ENCODE measurements at regions not wholly inside any gene's neighbourhood (a gene's known extent, or its start where the extent isn't known, plus 50 kb on each side); places are given as distances from the start of the nearest gene placed in this dataset.

DNA sequence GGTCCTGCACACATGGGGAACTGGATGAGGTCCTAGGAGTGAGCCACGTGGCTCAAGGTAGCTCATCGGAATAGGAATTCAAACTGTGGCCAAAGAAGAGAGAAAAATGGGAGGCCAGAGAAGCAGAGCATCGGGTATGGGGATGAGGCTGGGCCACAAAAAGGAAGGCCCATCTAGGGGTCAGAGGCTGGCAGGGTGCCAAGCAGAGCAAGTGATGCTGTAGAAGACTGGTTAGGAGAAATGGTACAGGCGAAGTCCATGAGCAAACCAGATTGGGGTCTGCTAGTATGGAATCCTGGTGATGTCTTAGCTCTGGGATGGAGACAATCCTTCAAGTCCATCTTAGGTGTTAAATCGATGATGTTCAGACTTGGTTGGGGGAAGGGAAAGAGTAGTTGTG lies 68.0 kb downstream of the TEX35 start:
- Histone ChIP-seq H3K4me1 (no peaks in the 10 kb centered on the region), H3K27ac (no peak overlapping the region), H3K4me2 (no peak overlapping the region), H3K9me3 (no peaks in the 10 kb centered on the region), H3K4me3 (no peak overlapping the region)
- POLR2A ChIA-PET = no interaction called here
- 39% methylated on average over 5 of the region's 5 CpGs for WGBS (ENCODE audit: missing lambda C conversion rate)
- DNase-seq (ENCODE audit: low read depth in 1 of 2, low spot score in 1 of 2) = no peak
- TF ChIP-seq JUNB (IDR thresholded peaks at IDR 0.05) (no peak), HOXB5 (CRISPR knock-in tag; IDR thresholded peaks at IDR 0.05) (no peak), CBX8 (IDR thresholded peaks at IDR 0.05) (no peak), RFX5 (IDR thresholded peaks at IDR 0.05) (no peak), POLR2AphosphoS2 (conservative IDR thresholded peaks at IDR 0.05; ENCODE audit: low read length) (no peak), RNF2 (IDR thresholded peaks at IDR 0.05; ENCODE audit: borderline replicate concordance, low read depth) (no peak)
- ATAC-seq = no peak
- CTCF ChIA-PET = interaction anchor here (0.9 to 1.8 kb wide), 4 partner anchors 17 to 48 kb away, joined by 3 to 5 read pairs (median 4); no protein-coding TSS in a partner anchor
- no peak for FAIRE-seq

DNA sequence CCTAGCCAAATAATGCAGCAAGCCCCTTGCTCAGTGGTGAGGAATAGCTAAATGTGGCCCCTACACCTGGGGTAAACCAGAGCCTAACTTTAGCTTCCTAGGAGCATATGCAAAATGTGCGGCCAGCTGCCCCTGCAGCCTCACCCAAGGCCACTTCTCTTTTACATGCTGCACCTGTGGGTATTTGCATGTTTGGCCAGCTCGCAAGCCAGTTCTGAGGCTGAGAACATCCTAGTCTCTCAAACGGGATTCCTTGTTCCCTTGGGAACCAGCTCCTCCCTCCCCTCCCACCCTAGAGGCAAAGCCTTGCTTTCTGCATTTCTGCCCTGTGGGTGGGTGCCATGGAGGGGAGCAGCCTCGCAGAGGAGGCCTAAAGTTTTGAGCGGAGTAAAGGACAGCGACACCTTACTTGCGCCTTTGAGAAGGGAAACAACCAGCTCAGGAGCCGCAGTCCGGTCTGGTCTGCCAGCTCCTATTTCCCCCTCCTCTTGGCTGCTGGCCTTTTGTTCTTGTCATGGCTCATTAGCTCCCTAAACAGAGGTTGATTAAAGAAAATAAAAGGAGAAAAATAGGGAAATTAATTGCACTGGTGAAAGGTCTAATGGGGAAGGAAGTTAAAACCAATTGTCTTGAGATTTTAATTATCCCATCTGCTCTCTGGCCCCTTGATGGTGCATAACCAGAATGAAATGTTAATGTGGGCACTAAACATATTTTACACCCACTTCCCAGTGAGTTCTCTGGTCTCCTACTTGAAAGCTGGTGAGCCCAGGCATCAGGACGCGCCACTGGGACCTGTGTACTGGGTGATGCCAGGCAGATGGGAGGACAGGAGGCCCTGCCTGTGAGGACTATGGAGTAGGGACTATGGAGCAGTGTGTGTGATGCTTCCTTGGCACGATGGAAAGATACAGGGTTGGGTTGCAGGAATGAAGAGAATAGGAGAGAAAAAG lies 68.7 kb downstream of the TEX35 start:
- DNase-seq (ENCODE audit: low read depth in 1 of 2, low spot score in 1 of 2) = no peak
- TF ChIP-seq, protein P1, sequence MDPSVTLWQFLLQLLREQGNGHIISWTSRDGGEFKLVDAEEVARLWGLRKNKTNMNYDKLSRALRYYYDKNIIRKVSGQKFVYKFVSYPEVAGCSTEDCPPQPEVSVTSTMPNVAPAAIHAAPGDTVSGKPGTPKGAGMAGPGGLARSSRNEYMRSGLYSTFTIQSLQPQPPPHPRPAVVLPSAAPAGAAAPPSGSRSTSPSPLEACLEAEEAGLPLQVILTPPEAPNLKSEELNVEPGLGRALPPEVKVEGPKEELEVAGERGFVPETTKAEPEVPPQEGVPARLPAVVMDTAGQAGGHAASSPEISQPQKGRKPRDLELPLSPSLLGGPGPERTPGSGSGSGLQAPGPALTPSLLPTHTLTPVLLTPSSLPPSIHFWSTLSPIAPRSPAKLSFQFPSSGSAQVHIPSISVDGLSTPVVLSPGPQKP (IDR thresholded peaks at IDR 0.05; ENCODE audit: low read depth, low read length) = no peak
- TF ChIP-seq BHLHE40 (IDR thresholded peaks at IDR 0.05; ENCODE audit: low read depth, low read length) (no peak), RNF2 (IDR thresholded peaks at IDR 0.05; ENCODE audit: borderline replicate concordance, low read depth) (no peak), MAZ (IDR thresholded peaks at IDR 0.05; ENCODE audit: borderline replicate concordance, low read depth, low read length) (no peak), RAD21 (conservative IDR thresholded peaks at IDR 0.05 in 1 of 2, IDR thresholded peaks at IDR 0.05 in 1 of 2) (no peak)
- TF ChIP-seq, protein P2, sequence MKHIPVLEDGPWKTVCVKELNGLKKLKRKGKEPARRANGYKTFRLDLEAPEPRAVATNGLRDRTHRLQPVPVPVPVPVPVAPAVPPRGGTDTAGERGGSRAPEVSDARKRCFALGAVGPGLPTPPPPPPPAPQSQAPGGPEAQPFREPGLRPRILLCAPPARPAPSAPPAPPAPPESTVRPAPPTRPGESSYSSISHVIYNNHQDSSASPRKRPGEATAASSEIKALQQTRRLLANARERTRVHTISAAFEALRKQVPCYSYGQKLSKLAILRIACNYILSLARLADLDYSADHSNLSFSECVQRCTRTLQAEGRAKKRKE (CRISPR knock-in tag; IDR thresholded peaks at IDR 0.05; ENCODE audit: low read depth) = no peak
- TF ChIP-seq, protein P3, sequence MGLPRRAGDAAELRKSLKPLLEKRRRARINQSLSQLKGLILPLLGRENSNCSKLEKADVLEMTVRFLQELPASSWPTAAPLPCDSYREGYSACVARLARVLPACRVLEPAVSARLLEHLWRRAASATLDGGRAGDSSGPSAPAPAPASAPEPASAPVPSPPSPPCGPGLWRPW (IDR thresholded peaks at IDR 0.05) = no peak
- H3K4me2 ChIP-seq = no peak overlapping the region
- ChIA-PET POLR2A (no interaction called here), CTCF (interaction anchor here (0.9 to 1.4 kb wide), 4 partner anchors 10 to 39 kb away, joined by 3 to 5 read pairs (median 4); no protein-coding TSS in a partner anchor)
- H3K27ac ChIP-seq = no peak overlapping the region
- no peak overlapping the region for H3K4me3 ChIP-seq
- 75% methylated on average over 12 of the region's 12 CpGs for WGBS (ENCODE audit: missing lambda C conversion rate)
- no peaks in the 10 kb centered on the region for H3K9me3 ChIP-seq
- no peak for FAIRE-seq
- ATAC-seq = no peak
- H3K4me1 ChIP-seq = no peaks in the 10 kb centered on the region

DNA sequence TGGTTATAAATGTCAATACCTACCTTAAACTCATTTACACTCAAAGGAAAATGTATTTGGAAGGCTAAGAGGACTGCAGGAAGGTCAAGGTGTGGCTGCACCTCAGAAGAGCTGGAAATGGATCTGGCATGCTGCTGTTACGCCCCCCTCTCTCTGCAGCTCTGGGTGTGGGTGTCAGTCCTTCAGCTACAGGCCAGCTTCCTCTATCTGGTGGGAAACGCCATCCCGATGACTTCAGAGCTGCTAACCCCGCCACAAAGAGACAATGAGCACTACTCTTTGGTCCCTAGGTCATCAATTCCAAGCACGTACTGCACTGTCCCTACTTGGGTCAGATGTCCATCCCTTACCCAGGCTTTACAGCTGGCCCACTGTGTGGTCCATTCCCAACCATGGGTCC lies 74.2 kb downstream of the TEX35 start:
- CTCF ChIA-PET = interaction anchor here (1.1 kb wide), 1 partner anchor 44 kb away, joined by 4 read pairs; no protein-coding TSS in a partner anchor

More for the DNA sequence above, 74.2 kb downstream of the TEX35 start:
- Histone ChIP-seq H3K4me2 (no peak overlapping the region), H3K4me3 (no peak overlapping the region), H3K9me3 (0 out of 3 replicates have a peak, but pooled peaks cover 4% of the 10 kb centered on the region), H3K4me1 (no peaks in the 10 kb centered on the region), H3K27ac (no peak overlapping the region)
- ATAC-seq = no peak
- FAIRE-seq = no peak
- POLR2A ChIA-PET = no interaction called here
- WGBS (ENCODE audit: missing lambda C conversion rate) = 76% methylated on average over 5 of the region's 5 CpGs
- no peak for DNase-seq (ENCODE audit: low read depth in 1 of 2, low spot score in 1 of 2)
- no peak for TF ChIP-seq JUN (IDR thresholded peaks at IDR 0.05)
- TF ChIP-seq, protein P2 (CRISPR knock-in tag; IDR thresholded peaks at IDR 0.05; ENCODE audit: low read depth) = no peak
- TF ChIP-seq, protein P4, sequence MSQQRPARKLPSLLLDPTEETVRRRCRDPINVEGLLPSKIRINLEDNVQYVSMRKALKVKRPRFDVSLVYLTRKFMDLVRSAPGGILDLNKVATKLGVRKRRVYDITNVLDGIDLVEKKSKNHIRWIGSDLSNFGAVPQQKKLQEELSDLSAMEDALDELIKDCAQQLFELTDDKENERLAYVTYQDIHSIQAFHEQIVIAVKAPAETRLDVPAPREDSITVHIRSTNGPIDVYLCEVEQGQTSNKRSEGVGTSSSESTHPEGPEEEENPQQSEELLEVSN (IDR thresholded peaks at IDR 0.05; ENCODE audit: borderline replicate concordance, low read depth) = no peak
- TF ChIP-seq KDM1A (IDR thresholded peaks at IDR 0.05; ENCODE audit: low read depth) = no peak
- no peak for TF ChIP-seq HEYL (CRISPR knock-in tag; IDR thresholded peaks at IDR 0.05)
